K562 (cell line): ENCODE measurements at regions not wholly inside any gene's neighbourhood (a gene's known extent, or its start where the extent isn't known, plus 50 kb on each side); places are given as distances from the start of the nearest gene placed in this dataset.

Source experiments
- ATAC-seq: fragments of 200-7000 bp; cut with Tn5 transposase; 3 replicates; pipeline ENCODE4 v1.9.1; 2020; ENCODE audit warnings: moderate library complexity
- BruUV-seq: library from RNA; stranded (reverse); fragments of 400-500 nt; replicated peaks from 2 replicates; lab custom pipeline; 2021; lab: Mats Ljungman, UMichigan
- CTCF ChIA-PET: fragments of 300-600 bp; formaldehyde crosslinking; extraction: SDS; loops from one replicate; lab custom pipeline; 2021; ENCODE audit warnings: low intra/inter-chr PET ratio; lab: Yijun Ruan, JAX
- POLR2A ChIA-PET: fragments of 300-600, 350-650 bp; sonication (Branson Sonifier 250); formaldehyde crosslinking; extraction: SDS; loops from one replicate; lab custom pipeline; 2021; ENCODE audit warnings: antibody characterized with exemption, inconsistent platforms; lab: Yijun Ruan, JAX
- DNase-seq, 4 experiments: peaks; one replicate each; pipeline versions ENCODE4 v3.0.0 to v3.0.0-alpha.2; 2011 to 2018; ENCODE audit warnings: low spot score in 3 of 4, mixed read lengths in 3 of 4; ENCODE audit errors: extremely low read depth in 1 of 4
- FAIRE-seq: peaks from 2 replicates; lab custom pipeline; 2011; peaks lifted over from hg19 to GRCh38; lab: Jason Lieb, UNC
- H2AFZ ChIP-seq: 2 replicates; pipeline ENCODE4 v1.6.0; 2011; ENCODE audit warnings: low read depth, low read length, control low read depth, inconsistent platforms
- H3K27ac ChIP-seq: fragments of 200-600 bp; 3 replicates; pipeline ENCODE4 v1.8.0; 2011; ENCODE audit warnings: low read depth, mild to moderate bottlenecking, control low read depth, inconsistent platforms, low read length, moderate library complexity, mixed read lengths; ENCODE audit errors: extremely low read depth
- H3K27me3 ChIP-seq, 2 experiments: fragments of 300-600 bp in 1 of 2; 2 replicates in 1 of 2; 3 replicates in 1 of 2; pipeline versions ENCODE4 v1.6.0 to v1.8.0; 2011; ENCODE audit warnings: inconsistent platforms in 2 of 2, low read length in 2 of 2, mild to moderate bottlenecking in 1 of 2, mixed read lengths in 1 of 2, moderate library complexity in 1 of 2; ENCODE audit not compliant: control insufficient read depth in 2 of 2, insufficient read depth in 2 of 2
- H3K36me3 ChIP-seq: fragments of 300-600 bp; 3 replicates; pipeline ENCODE4 v1.8.0; 2011; ENCODE audit warnings: mild to moderate bottlenecking, low read length, inconsistent platforms; ENCODE audit not compliant: control insufficient read depth, insufficient read depth
- H3K4me1 ChIP-seq, 2 experiments: fragments of 200-600 bp in 1 of 2; replicated peaks in 1 of 2; 2 replicates in 1 of 2; 3 replicates in 1 of 2; pipeline versions ENCODE4 v1.5.1 to v1.8.0; 2011; ENCODE audit warnings: inconsistent platforms in 2 of 2, low read length in 2 of 2, mild to moderate bottlenecking in 1 of 2, mixed read lengths in 1 of 2, moderate library complexity in 1 of 2; ENCODE audit not compliant: control insufficient read depth in 2 of 2, insufficient read depth in 2 of 2
- H3K4me2 ChIP-seq: 2 replicates; pipeline ENCODE4 v1.6.1; 2011; ENCODE audit warnings: low read length, control low read depth, inconsistent platforms, mixed read lengths; ENCODE audit not compliant: insufficient read depth
- H3K4me3 ChIP-seq: fragments of 200-600 bp; sonication (generic), shearing (Covaris generic); 2 replicates; pipeline ENCODE4 v1.5.1; 2016; ENCODE audit warnings: control low read depth, inconsistent platforms
- H3K79me2 ChIP-seq: fragments of 200-600 bp; 3 replicates; pipeline ENCODE4 v1.8.0; 2011; ENCODE audit warnings: low read length, inconsistent platforms; ENCODE audit not compliant: control insufficient read depth, insufficient read depth
- H3K9ac ChIP-seq, 2 experiments: 2 replicates each; pipeline versions ENCODE4 v1.6.0 to v1.6.1; 2011; ENCODE audit warnings: low read depth in 2 of 2, low read length in 2 of 2, control low read depth in 1 of 2, inconsistent platforms in 1 of 2, mild to moderate bottlenecking in 1 of 2, mixed read lengths in 1 of 2; ENCODE audit not compliant: insufficient read depth in 1 of 2
- H3K9me1 ChIP-seq: one replicate; pipeline ENCODE4 v1.6.0; 2011; ENCODE audit warnings: inconsistent platforms, mild to moderate bottlenecking, low read length, moderate library complexity; ENCODE audit not compliant: control insufficient read depth, insufficient read depth
- H3K9me3 ChIP-seq: replicated peaks from 2 replicates; pipeline ENCODE4 v1.5.1; 2011; ENCODE audit warnings: low read depth, low read length, inconsistent platforms; ENCODE audit not compliant: control insufficient read depth, insufficient read depth
- H4K20me1 ChIP-seq: replicated peaks from 2 replicates; pipeline ENCODE4 v1.6.1; 2011; ENCODE audit warnings: low read length, inconsistent platforms, mixed read lengths; ENCODE audit not compliant: control insufficient read depth, insufficient read depth
- CHD2 ChIP-seq: IDR thresholded peaks from 2 replicates; pipeline ENCODE4 v1.6.1; 2011; ENCODE audit warnings: low read depth, low read length
- DIDO1 ChIP-seq: fragments of 450-650 bp; IDR thresholded peaks from 2 replicates; pipeline ENCODE4 v1.6.1; 2016; ENCODE audit warnings: low read depth, missing biosample characterization, missing genetic modification characterization
- LEF1 ChIP-seq: fragments of 450-650 bp; IDR thresholded peaks from 2 replicates; pipeline ENCODE4 v1.6.1; 2016; ENCODE audit warnings: mild to moderate bottlenecking
- NBN ChIP-seq: fragments of 450-650 bp; IDR thresholded peaks from 2 replicates; pipeline ENCODE4 v1.6.1; 2016; ENCODE audit warnings: low read depth, mild to moderate bottlenecking
- RAD51 ChIP-seq: fragments of 450-650 bp; IDR thresholded peaks from 2 replicates; pipeline ENCODE4 v1.7.1; 2016; ENCODE audit warnings: low read depth, mild to moderate bottlenecking, borderline replicate concordance
- RCOR1 ChIP-seq, 2 experiments: IDR thresholded peaks; 2 replicates each; pipeline ENCODE4 v1.6.1; 2012; ENCODE audit warnings: low read depth in 2 of 2, low read length in 2 of 2, borderline replicate concordance in 1 of 2, improper control_type of control experiment in 1 of 2
- ZFPM2 ChIP-seq: fragments of 250-450 bp; sonication (Bioruptor Pico); IDR thresholded peaks from 2 replicates; pipeline ENCODE4 v1.5.1; 2022; ENCODE audit warnings: mild to moderate bottlenecking
- ZNF398 ChIP-seq: fragments of 250-450 bp; sonication (Bioruptor Pico); IDR thresholded peaks from 2 replicates; pipeline ENCODE4 v1.8.0; 2021; ENCODE audit warnings: moderate library complexity, mild to moderate bottlenecking, inconsistent platforms
- WGBS: fragments of 100-300 bp; shearing (Covaris generic); methylation state at CpG from one replicate; pipeline ENCODE4 v1.1.6; 2016; ENCODE audit warnings: low coverage, mixed read lengths; ENCODE audit not compliant: insufficient coverage; ENCODE audit errors: missing lambda C conversion rate; 5-methylcytosine and 5-hydroxymethylcytosine counted together
- in situ Hi-C: fragments of 300-500 bp; cut with MboI; formaldehyde crosslinking; loops from 4 replicates; pipeline ENCODE4 v1.15.0; 2018; ENCODE audit warnings: inconsistent platforms, mixed read lengths
- intact Hi-C: fragments of 100-400 bp; cut with micrococcal nuclease; formaldehyde crosslinking; loops from 2 replicates; pipeline ENCODE4 v1.14.2; 2022

GRCh38 chr2:12637754-12638153 lies 79.0 kb upstream of the TRIB2 start:
- Histone ChIP-seq H3K79me2 (no peaks in the 10 kb centered on the region), H3K36me3 (no peaks in the 10 kb centered on the region), H4K20me1 (no peaks in the 10 kb centered on the region), H3K9me3 (no peaks in the 10 kb centered on the region)
- no peak for ATAC-seq
- WGBS, result 33% methylated on average over 1 of the region's 1 CpG
- intact Hi-C loops, result no loop called here
- TF ChIP-seq NBN, result no peak
- TF ChIP-seq LEF1, result no peak
- no peak for TF ChIP-seq RAD51
- no peak for TF ChIP-seq RCOR1 (IDR thresholded peaks at IDR 0.05; ENCODE audit: borderline replicate concordance in 1 of 2, low read depth in 2 of 2, low read length in 2 of 2)
- no peak for TF ChIP-seq CHD2
- no peak for TF ChIP-seq DIDO1 (tag)
- TF ChIP-seq ZFPM2 (CRISPR knock-in tag), result no peak
- TF ChIP-seq ZNF398, result no peak
- TF ChIP-seq, all 486 proteins: peak for 0
- Histone ChIP-seq H3K4me3 (no peak overlapping the region), H2AFZ (no peak overlapping the region), H3K4me1 (no peaks in the 10 kb centered on the region), H3K4me2 (no peak overlapping the region), H3K27me3 (peaks cover 2 to 6% of the 10 kb centered on the region in 2 experiments; a peak in 1 of 5 replicates), H3K27ac (no peak overlapping the region), H3K9me1 (no peaks in the 10 kb centered on the region), H3K9ac (no peak overlapping the region)
- ChIA-PET CTCF (no interaction called here), POLR2A (no interaction called here)
- FAIRE-seq, result no peak
- in situ Hi-C loops, result no loop called here
- no peak for DNase-seq
- no TSS peak for BruUV-seq
